ENCODE measurements at regions not wholly inside any gene's neighbourhood (a gene's known extent, or its start where the extent isn't known, plus 50 kb on each side); places are given as distances from the start of the nearest gene placed in this dataset.

DNA sequence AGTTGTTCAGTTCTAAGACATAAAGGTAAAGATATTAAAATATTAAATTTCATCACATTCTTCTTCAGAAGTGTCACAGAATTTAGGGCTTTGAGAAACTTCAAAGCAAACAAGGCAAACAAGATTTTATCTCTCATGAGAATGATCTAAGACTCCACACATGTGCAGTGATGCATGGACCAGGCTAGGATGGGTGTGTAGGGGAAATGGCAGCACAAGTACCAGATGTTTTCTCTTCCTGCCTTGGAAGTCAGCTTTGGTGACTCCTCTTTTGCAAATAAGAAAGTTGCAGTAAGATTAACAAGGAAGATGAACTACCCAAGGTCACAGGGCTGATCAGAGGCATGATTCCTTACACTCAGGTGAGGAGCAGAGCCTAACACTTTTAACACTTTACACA, 163.8 kb upstream of the LMNTD1 start:
- no peak for DNase-seq

GRCh38 chr12:25717552-25717951, 164.5 kb upstream of the LMNTD1 start:
- DNase-seq: no peak

GRCh38 chr12:25718081-25718731, 165.1 kb upstream of the LMNTD1 start:
- no peak for DNase-seq

- no peak for DNase-seq
Observed at GRCh38 chr12:25719505-25719904, 166.4 kb upstream of the LMNTD1 start.

GRCh38 chr12:25723336-25723735, 170.3 kb upstream of the LMNTD1 start:
- no peak for DNase-seq

DNA sequence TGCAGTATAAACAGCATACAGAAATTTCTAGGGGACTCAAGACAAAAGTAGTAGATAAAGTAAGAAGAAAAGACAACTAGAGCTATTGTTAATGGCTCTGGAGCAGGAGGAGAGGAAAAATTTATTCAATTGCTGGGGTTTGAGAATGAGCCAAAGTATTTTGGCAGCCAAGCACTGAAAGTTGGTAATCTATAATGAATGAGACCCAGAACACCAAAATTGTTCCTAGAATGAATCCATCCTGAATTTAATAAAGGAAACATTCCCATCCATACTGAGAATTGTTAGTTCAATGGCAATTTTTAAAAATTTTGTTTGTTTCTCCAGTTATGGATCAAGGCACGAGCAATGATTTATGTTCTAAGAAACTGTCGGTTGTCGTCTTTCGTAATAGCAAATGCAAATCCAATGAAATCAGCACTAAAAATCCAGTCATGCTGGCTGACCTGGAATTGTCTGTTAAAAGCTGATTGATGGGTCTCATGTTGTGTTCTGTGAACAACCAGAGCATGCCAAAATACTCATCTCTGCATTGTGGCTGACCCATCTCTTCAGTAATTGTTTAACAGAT, 170.9 kb upstream of the LMNTD1 start:
- DNase-seq: no peak

GRCh38 chr12:25725470-25725869, 172.4 kb upstream of the LMNTD1 start:
- no peak for DNase-seq

- DNase-seq: no peak
Observed at GRCh38 chr12:25725931-25726330, 172.8 kb upstream of the LMNTD1 start.

DNA sequence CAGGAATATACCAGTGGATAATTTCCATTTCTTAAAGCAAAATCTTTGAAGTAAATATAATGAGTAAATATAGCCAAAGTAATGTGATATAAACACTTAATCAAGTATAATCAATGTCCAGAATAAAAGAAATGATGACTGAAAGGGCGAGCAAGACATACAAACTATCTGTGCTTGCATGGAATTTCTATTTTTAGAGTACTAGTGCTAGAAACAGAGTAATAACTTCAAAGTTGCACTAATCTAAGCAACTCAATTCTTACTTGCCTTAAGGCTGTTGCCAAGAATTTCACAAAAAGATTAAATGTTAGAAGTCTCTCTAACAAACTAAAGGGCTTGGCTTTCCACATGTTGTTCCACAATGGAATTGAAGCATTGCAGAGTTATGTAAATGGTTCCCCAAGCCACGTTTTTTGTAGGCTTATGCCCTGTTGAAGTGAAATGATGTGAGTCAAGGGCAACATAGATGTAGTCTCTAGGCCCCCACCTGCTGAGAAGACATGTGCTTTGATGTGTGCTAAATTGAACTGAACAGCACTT, 175.0 kb upstream of the LMNTD1 start:
- DNase-seq: no peak

- no peak for DNase-seq
Observed at GRCh38 chr12:25730489-25731349, 177.6 kb upstream of the LMNTD1 start.

GRCh38 chr12:25733541-25733940, 180.5 kb upstream of the LMNTD1 start:
- no peak for DNase-seq

DNA sequence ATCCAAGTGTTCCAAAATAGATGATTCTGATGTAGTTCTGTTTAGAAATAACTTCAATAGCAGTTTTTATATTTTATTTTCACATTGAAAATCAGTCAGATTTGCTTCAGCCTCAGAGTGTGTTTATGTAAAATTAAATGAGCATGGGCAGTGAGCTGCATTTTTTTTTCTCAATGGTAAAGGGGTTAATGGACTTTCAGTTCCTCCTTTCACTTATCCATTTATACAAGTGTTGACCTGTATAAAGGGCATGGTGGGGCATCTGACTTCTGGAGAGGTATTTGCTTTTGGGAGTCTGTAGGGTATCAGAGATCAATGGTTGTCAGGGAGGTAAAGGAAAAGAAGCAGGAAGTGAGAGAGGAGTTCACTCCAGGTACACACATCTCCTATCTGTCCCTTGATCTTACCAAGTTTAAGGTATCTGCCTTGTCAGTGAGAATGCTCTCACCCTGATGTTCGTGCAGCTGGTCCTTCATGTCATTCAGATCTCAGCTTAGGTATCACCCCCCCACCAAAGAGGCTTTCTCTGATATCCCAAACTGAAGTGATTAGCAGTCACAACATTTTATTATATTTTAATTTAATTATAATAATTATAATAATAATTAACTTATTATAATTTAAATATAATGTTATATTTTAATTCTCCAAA, 181.6 kb upstream of the LMNTD1 start:
- no peak for DNase-seq

GRCh38 chr12:25740617-25741016, 187.5 kb upstream of the LMNTD1 start:
- no peak for DNase-seq

- no peak for DNase-seq
Observed at GRCh38 chr12:25741917-25742316, 188.8 kb upstream of the LMNTD1 start.

- no peak for DNase-seq
Observed at GRCh38 chr12:25743679-25744215, 190.7 kb upstream of the LMNTD1 start.

GRCh38 chr12:25744313-25744712, 191.2 kb upstream of the LMNTD1 start:
- no peak for DNase-seq

DNA sequence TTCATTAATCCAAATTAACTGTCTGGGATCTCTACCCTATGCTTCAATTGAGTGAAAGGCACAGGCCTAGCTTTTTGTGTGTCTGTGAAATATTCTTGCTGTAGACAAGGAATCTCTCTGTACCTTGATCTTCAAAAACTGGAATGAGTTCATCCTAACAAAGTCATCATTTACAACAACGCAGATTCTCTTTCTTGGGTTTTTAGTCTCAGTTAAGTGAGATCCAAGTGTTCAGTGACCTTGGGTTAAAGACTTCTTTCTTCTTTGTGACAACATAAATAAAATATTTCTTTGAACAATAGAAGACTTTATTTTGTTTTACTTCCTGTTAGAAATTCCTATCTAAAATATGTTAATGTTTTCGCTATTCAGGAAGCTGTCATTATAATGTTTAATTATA, 192.2 kb upstream of the LMNTD1 start:
- no peak for DNase-seq

GRCh38 chr12:25746131-25746530, 193.0 kb upstream of the LMNTD1 start:
- DNase-seq: no peak

GRCh38 chr12:25752710-25753309, 199.7 kb upstream of the LMNTD1 start:
- DNase-seq: no peak

GRCh38 chr12:25755136-25755970, 202.3 kb upstream of the LMNTD1 start:
- DNase-seq: no peak

GRCh38 chr12:25755971-25756260, 202.6 kb upstream of the RASSF8 start:
- DNase-seq: no peak
